Tibial nerve (tissue), 3 donors: ENCODE measurements at regions not wholly inside any gene's neighbourhood (a gene's known extent, or its start where the extent isn't known, plus 50 kb on each side); places are given as distances from the start of the nearest gene placed in this dataset.

Source experiments
- CTCF ChIP-seq, 5 experiments: fragments of 200-600 bp in 3 of 5; fragments of 450-650 bp in 2 of 5; sonication (generic) in 3 of 5; IDR thresholded peaks; one replicate each; pipeline ENCODE4 v1.5.1; 2016 to 2019; ENCODE audit warnings: antibody characterized with exemption in 5 of 5, mild to moderate bottlenecking in 3 of 5, moderate library complexity in 2 of 5
- POLR2A ChIP-seq, 2 donors: fragments of 450-650 bp; IDR thresholded peaks; one replicate each; pipeline ENCODE4 v1.6.1; 2017; ENCODE audit warnings: antibody characterized with exemption in 2 of 2, mild to moderate bottlenecking in 2 of 2, moderate library complexity in 2 of 2

DNA sequence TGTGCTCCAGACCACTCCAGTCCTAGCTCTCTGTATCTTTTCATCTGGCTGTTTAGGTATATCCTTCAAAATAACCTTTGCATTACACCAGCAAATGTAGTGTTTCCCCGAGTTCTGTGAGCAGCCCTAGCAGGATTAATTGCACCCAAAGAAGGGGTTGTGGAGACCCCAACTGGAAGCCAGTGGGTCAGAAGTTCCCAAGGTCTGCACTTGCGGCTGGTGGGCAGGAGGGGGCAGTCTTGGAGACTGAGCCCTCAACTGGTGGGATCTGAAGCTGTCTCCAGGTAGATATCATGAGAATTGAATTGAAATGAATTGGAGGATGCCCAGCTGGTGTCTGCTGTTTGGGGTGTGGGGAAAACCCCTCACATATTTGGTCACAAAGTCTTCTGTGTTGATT is 1485.3 kb upstream of the TENM3 start:
- TF ChIP-seq CTCF (IDR thresholded peaks at IDR 0.05), result no peak
- no peak for TF ChIP-seq POLR2A (IDR thresholded peaks at IDR 0.05)
